ENCODE measurements at regions not wholly inside any gene's neighbourhood (a gene's known extent, or its start where the extent isn't known, plus 50 kb on each side); places are given as distances from the start of the nearest gene placed in this dataset.

DNA sequence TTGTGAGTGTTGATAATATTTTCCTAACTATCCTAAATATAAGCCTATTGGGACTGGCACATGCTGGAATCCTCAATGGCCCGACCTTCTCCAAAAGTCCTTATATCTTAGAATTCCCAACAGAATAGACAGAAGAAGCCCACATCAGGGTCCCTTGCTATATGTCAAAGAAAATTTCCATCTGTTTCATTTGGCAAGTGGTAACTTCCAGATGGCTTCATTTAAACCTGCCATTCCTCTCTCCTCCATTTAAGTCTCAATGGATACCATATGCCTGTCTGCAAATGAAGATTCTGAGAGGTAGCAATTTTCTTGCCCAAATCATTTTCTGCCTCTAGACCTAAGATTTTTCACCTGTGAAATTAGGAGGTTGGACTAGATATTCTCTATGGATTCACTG lies 73.1 kb upstream of the KCNA4 start:
- no peak for DNase-seq (ENCODE audit: low read depth in 4 of 4, low spot score in 3 of 4)

DNA sequence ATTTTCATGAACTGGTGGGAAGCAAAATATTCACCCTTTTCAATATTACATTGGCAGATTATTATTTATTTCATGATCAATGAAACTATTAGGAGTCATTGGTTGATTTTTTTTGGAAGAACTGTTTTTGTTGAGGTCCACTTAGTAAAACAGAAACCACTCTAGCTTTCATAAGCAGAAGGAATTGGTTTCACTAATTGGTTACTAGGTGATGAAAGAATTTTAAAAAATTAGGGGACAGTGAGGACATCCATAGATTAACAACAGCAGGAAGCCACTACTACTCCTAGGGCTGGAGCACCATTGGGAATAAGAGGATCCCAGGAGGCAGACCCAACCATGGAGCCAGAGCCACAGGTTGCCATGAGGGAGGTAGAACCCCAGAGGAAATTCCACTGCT lies 74.4 kb upstream of the KCNA4 start:
- no peak for DNase-seq (ENCODE audit: low read depth in 4 of 4, low spot score in 3 of 4)

- no peak for DNase-seq (ENCODE audit: low read depth in 4 of 4, low spot score in 3 of 4)
Observed at GRCh38 chr11:30091737-30092136, 74.9 kb upstream of the KCNA4 start.

- no peak for DNase-seq (ENCODE audit: low read depth in 4 of 4, low spot score in 3 of 4)
Observed at GRCh38 chr11:30092518-30092917, 75.7 kb upstream of the KCNA4 start.

DNA sequence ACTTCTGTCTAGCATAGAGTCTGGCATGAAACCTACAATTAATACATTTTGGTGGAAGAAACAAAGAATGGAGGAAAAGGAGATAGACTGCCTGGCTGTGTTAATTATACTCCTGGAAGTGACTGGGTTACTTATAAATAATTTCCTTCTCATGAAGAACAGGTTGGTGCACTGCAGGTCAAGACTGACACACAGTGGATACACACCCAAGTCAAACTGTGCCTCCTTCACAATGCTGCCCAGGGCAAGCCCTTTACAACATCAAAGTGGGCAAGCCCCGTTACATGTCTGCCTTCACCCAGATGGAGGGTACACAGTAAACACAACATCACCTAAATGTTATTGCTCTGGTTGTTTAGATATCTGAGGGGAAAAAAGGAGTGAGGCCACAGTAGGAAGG lies 83.7 kb upstream of the KCNA4 start:
- no peak for DNase-seq (ENCODE audit: low read depth in 4 of 4, low spot score in 3 of 4)

DNA sequence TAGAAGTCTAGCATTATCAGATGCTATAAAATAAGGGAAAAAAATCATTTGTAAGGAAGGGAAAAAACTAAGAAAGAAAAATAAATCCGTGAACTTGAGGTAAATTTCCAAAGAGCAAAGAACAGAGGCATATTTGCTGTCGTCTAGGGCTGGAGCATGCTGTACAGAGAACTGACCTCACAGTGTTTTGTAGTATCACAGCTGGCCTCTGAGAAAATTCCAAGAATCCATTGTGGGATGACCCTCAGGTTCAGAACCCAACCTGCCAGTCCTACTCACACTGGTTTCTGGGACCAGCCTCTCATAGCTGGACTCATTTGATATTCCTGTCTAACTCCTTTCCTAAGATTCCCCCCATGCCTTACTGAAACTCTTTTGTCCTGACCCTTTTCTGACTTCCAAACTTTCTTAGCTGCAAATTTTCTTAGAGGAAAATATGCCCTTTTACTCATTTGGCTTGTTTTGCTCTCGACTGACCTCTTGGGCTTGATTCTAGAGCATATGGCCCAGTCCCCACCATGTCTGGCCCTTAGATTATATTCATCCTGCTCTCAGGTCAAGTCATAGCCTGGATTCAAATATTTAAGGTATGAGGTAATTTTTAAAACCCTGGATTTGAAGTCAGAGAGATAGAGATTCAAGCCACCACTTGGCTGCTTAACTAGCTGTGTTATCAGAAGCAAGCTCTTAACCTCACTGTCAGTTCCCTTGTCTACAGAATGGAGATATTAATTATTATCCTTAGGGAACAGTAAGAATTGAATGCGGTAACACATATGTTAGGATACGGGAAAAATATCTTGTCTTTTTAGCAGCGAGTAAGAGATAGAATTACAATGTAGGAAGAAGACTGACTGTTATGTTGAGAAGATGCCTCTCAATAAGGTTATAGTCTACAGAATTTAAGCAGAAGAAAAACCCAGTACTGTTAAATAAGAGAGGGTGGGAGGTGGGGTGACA lies 89.7 kb upstream of the KCNA4 start:
- DNase-seq (ENCODE audit: low read depth in 4 of 4, low spot score in 3 of 4): no peak

DNA sequence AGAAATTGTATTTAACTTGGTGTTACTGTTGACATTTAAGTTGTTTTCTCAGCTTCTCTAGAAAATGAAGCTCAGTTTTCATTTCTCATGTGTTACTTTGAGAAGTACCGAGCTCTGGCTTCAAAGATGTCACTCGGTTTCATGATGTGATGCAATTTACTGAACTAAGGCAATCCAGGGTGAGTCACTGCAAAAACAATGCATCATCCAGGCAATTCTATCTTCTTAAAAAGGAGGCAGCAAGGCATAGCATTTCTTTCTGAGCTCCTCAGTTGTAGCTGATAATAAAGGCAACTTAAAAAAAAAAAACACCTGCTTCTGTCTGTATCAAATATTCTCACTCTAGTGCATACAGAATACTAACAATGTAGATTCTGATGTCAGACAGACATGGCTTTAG lies 91.1 kb upstream of the KCNA4 start:
- no peak for DNase-seq (ENCODE audit: low read depth in 4 of 4, low spot score in 3 of 4)

- DNase-seq (ENCODE audit: low read depth in 4 of 4, low spot score in 3 of 4): no peak
Observed at GRCh38 chr11:30109774-30110173, 92.9 kb upstream of the KCNA4 start.

GRCh38 chr11:30110691-30111090 lies 93.9 kb upstream of the KCNA4 start:
- no peak for DNase-seq (ENCODE audit: low read depth in 4 of 4, low spot score in 3 of 4)

DNA sequence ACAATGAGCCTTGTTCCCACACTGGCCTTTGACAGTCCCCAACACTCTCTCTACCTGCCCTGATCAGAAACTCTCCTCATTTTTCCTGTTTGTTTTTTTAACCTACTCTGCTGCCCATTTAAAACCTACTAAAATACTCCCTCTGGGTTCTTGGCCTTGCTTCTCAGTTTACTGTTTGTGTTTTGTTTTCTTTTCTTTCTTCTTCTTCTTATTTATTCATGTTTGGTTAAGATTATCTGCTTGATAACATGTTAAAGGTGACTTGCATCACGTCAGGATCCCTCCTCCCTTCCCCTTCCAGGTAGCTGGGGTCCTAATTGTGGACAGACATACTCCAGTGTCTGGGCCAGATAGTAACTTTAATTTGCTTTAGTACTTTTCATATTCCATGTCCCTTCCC lies 95.0 kb upstream of the KCNA4 start:
- no peak for DNase-seq (ENCODE audit: low read depth in 4 of 4, low spot score in 3 of 4)

DNA sequence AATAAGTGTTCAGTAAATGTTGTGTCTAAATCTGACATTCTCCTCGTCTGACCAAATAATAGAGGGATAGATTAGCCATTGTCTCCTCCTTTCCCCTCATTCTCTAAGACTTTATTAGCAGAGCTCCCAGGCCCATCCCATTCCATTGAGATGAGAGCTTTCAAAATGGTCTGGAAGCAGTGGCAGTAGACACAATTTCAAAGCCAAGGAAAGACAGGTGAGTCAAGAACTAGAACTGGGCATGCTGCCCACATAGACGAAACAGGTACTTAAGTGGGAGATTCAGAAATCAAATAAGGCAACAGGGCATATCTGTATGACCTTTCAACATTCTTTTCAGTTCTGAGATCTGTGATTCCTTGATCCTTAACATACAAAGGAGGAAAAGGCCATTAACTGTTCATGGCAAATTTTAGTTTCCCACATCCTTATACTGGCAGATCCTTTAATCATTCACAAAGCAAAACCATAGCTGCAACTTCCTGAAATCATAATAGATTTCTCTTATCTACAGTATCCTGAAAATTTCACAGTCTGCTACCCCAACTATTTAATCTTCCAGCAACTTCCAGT lies 96.6 kb upstream of the KCNA4 start:
- no peak for DNase-seq (ENCODE audit: low read depth in 4 of 4, low spot score in 3 of 4)

- no peak for DNase-seq (ENCODE audit: low read depth in 4 of 4, low spot score in 3 of 4)
Observed at GRCh38 chr11:30116512-30116911, 99.7 kb upstream of the KCNA4 start.

- DNase-seq (ENCODE audit: low read depth in 4 of 4, low spot score in 3 of 4): no peak
Observed at GRCh38 chr11:30120045-30120589, 103.3 kb upstream of the KCNA4 start.

GRCh38 chr11:30125456-30125855 lies 105.4 kb upstream of the FSHB start:
- DNase-seq (ENCODE audit: low read depth in 4 of 4, low spot score in 3 of 4): no peak

DNA sequence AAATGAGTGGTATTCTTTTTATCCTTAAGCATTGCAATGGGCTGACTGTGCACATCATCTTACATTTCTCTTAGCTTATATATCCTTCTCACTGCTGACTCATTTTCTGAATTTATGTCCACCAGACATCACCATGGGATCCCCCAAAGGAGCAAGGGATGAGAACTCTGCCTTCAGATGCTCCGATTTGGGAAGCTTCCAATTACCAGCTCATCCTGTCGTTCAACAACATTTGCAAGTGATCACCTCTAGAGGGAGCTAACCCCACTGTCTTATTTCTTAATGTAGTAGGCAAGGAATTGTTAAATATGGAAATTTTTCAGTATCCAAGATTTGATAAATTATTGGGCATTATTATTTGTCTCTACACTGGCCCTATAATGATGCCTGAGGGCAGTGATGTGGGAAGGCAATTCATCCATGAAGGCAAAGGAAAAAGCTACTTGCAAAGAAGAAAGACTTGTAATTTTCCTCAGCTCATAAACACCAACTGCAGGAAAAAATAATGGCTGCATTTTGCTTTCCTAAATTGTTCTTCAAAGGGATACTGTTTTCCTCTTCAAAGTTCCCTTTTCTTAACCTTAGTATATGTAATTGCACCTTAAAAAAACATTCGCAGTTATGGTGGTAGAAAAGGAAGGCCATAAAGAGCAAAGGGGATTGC lies 102.4 kb upstream of the FSHB start:
- no peak for DNase-seq (ENCODE audit: low read depth in 4 of 4, low spot score in 3 of 4)

GRCh38 chr11:30131535-30131934 lies 99.3 kb upstream of the FSHB start:
- DNase-seq (ENCODE audit: low read depth in 4 of 4, low spot score in 3 of 4): no peak

DNA sequence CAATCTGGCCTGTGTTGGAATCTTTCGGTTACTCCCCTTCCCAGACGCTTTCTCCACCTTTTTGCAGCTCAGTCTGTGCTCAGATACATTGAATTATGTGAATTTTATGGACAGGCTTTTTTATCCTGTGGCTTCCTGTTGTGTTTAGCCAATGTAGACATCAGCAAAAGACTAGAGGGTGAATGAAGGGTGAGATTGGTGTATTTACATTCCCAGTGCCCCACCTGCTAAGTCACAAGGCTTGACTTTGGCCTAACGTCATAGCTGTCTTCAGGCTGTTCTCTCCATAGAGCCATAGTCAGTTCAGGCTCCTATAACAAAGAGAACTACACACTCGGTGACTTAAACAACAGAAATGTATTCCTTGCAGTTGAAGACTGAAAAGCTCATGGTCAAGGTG lies 97.5 kb upstream of the FSHB start:
- no peak for DNase-seq (ENCODE audit: low read depth in 4 of 4, low spot score in 3 of 4)

- peak in 2 of 4 donors; percentile 12 for DNase-seq (ENCODE audit: low read depth in 4 of 4, low spot score in 3 of 4)
Observed at GRCh38 chr11:30143098-30143705, 87.6 kb upstream of the FSHB start.

DNA sequence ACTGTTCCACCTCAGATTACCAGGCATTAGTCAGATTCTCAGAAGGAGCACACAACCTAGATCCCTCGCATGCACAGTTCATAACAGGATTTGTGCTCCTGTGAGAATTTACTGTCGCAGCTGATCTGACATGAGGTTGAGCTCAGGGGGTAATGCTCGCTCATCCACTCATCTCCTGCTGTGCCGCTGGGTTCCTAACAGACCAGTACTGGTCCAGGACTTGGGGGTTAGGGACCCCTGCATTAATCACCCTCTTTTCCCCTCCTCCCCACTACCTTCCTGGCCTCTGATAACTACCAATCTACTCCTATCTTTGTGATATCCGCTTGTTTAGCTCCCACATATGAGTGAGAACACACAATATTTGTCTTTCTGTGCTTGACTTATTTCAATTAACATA lies 83.5 kb upstream of the FSHB start:
- DNase-seq (ENCODE audit: low read depth in 4 of 4, low spot score in 3 of 4): no peak

DNA sequence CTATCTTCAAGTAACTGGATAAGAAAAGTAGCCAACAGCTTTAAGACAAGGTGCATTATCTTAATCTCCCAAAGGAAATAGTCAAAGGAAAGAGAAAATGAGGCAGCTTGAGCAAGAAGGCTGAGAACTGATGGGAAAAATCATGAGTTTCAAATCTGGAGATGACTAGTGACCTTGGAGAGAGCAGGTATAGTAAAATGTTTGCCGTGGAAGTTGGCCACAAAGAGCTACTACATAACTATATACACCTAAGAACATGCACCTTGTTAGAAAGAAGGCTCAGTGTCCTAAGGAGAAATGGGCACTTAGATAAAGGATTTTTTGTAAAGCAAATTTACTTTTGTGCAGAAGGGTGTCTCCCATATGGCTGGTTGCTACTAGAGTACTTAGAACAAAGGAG lies 80.8 kb upstream of the FSHB start:
- DNase-seq (ENCODE audit: low read depth in 4 of 4, low spot score in 3 of 4): no peak

- no peak for DNase-seq (ENCODE audit: low read depth in 4 of 4, low spot score in 3 of 4)
Observed at GRCh38 chr11:30150425-30150824, 80.4 kb upstream of the FSHB start.
